ENCODE measurements at regions not wholly inside any gene's neighbourhood (a gene's known extent, or its start where the extent isn't known, plus 50 kb on each side); places are given as distances from the start of the nearest gene placed in this dataset.
A peak's percentile ranks its signal among the peaks of the same experiment; 100 is the strongest.

- Histone ChIP-seq H3K27me3 (peaks cover 4% of the 10 kb centered on the region), H3K9me3 (ENCODE audit: low read depth) (no peaks in the 10 kb centered on the region), H3K4me1 (ENCODE audit: low read depth) (no peaks in the 10 kb centered on the region), H3K36me3 (no peaks in the 10 kb centered on the region), H3K4me3 (no peak overlapping the region), H3K27ac (no peak overlapping the region)
- TF ChIP-seq CTCF (IDR thresholded peaks at IDR 0.05; ENCODE audit: low read depth, low read length) = no peak
- peak in 1 of 2 donors; percentile 61 for DNase-seq (ENCODE audit: low read depth in 1 of 2, low spot score in 1 of 2)
Measured at GRCh38 chr12:77120156-77121085, 55.1 kb upstream of the E2F7 start.

GRCh38 chr12:77118696-77119095 is 53.3 kb upstream of the E2F7 start:
- DNase-seq (ENCODE audit: low read depth in 1 of 2, low spot score in 1 of 2) = no peak
- TF ChIP-seq CTCF (IDR thresholded peaks at IDR 0.05; ENCODE audit: low read depth, low read length) = no peak

GRCh38 chr12:77116277-77116676 is 50.9 kb upstream of the E2F7 start:
- H3K36me3 ChIP-seq = no peaks in the 10 kb centered on the region
- H3K27me3 ChIP-seq = peaks cover 4% of the 10 kb centered on the region
- H3K27ac ChIP-seq = no peak overlapping the region
- H3K4me1 ChIP-seq (ENCODE audit: low read depth) = no peaks in the 10 kb centered on the region
- H3K9me3 ChIP-seq (ENCODE audit: low read depth) = no peaks in the 10 kb centered on the region
- no peak for TF ChIP-seq CTCF (IDR thresholded peaks at IDR 0.05; ENCODE audit: low read depth, low read length)
- peak in 1 of 2 donors; percentile 22 for DNase-seq (ENCODE audit: low read depth in 1 of 2, low spot score in 1 of 2)
- H3K4me3 ChIP-seq = no peak overlapping the region

More at GRCh38 chr12:77118696-77119095, 53.3 kb upstream of the E2F7 start:
- Histone ChIP-seq H3K27me3 (peaks cover 4% of the 10 kb centered on the region), H3K27ac (no peak overlapping the region), H3K4me3 (no peak overlapping the region), H3K36me3 (no peaks in the 10 kb centered on the region), H3K9me3 (ENCODE audit: low read depth) (no peaks in the 10 kb centered on the region), H3K4me1 (ENCODE audit: low read depth) (no peaks in the 10 kb centered on the region)

GRCh38 chr12:77115471-77115870 is 50.1 kb upstream of the E2F7 start:
- no peak overlapping the region for H3K4me3 ChIP-seq
- H3K27ac ChIP-seq = no peak overlapping the region
- TF ChIP-seq CTCF (IDR thresholded peaks at IDR 0.05; ENCODE audit: low read depth, low read length) = no peak
- H3K4me1 ChIP-seq (ENCODE audit: low read depth) = no peaks in the 10 kb centered on the region
- H3K9me3 ChIP-seq (ENCODE audit: low read depth) = no peaks in the 10 kb centered on the region
- DNase-seq (ENCODE audit: low read depth in 1 of 2, low spot score in 1 of 2) = no peak
- no peaks in the 10 kb centered on the region for H3K36me3 ChIP-seq
- no peaks in the 10 kb centered on the region for H3K27me3 ChIP-seq

Data from cardiac muscle cell (in vitro differentiated cells and primary cell).